Colonic mucosa (tissue), 4 donors: ENCODE measurements at regions not wholly inside any gene's neighbourhood (a gene's known extent, or its start where the extent isn't known, plus 50 kb on each side); places are given as distances from the start of the nearest gene placed in this dataset.

Experiments
- DNase-seq: peaks from one replicate; pipeline ENCODE4 v3.0.0-alpha.2; 2020
- H3K27ac ChIP-seq: fragments of 200-600 bp; one replicate; pipeline ENCODE4 v1.8.0; 2021
- H3K27me3 ChIP-seq: fragments of 200-600 bp; one replicate; pipeline ENCODE4 v1.8.0; 2021
- H3K36me3 ChIP-seq: fragments of 200-600 bp; one replicate; pipeline ENCODE4 v1.8.0; 2021
- H3K4me1 ChIP-seq: fragments of 200-600 bp; one replicate; pipeline ENCODE4 v1.8.0; 2021; ENCODE audit warnings: mild to moderate bottlenecking
- H3K4me3 ChIP-seq: fragments of 200-600 bp; one replicate; pipeline ENCODE4 v1.8.0; 2021
- H3K9ac ChIP-seq, 2 donors: one replicate each; pipeline ENCODE4 v1.7.0; 2013; ENCODE audit warnings: control low read depth in 2 of 2, low read depth in 2 of 2, low read length in 2 of 2
- H3K9me3 ChIP-seq: fragments of 200-600 bp; one replicate; pipeline ENCODE4 v1.8.0; 2021
- CTCF ChIP-seq: fragments of 200-600 bp; IDR thresholded peaks from one replicate; pipeline ENCODE4 v1.8.0; 2022; ENCODE audit warnings: antibody characterized with exemption, mild to moderate bottlenecking
- intact Hi-C: fragments of 100-400 bp; cut with DNase I; formaldehyde crosslinking; loops from one replicate; pipeline ENCODE4 v1.14.1; 2022
- donor health status: healthy.
- donor health status: DM: no; HTN: no; CAD: no.
- donor health status: DM: no; HTN: no; CAD: no.

GRCh38 chr5:39880985-39881384, 456.2 kb upstream of the DAB2 start:
- Histone ChIP-seq H3K27ac (no peak overlapping the region), H3K27me3 (no peaks in the 10 kb centered on the region), H3K9me3 (no peaks in the 10 kb centered on the region), H3K4me1 (no peaks in the 10 kb centered on the region), H3K9ac (no peak overlapping the region), H3K4me3 (no peak overlapping the region), H3K36me3 (no peaks in the 10 kb centered on the region)
- DNase-seq, result no peak
- TF ChIP-seq CTCF, result no peak
- intact Hi-C loops, result no loop called here

DNA sequence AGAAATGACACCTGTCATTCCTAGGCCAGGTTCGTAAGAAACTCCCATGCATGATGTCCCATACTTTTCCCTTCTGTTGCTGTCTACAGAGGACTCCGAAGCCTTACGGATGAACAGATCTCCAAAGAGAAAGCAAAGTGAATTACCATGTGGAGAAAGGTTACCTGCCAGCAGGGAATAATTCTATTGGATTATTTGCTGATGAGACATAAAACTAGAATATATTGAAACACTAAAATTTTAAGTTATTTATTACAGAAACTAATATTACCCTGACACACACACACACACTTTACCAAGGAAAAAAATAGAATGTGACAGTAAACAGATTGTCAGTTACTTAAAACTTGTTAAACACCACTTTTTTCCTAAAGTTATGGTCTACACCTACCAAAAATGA, 452.7 kb upstream of the DAB2 start:
- Histone ChIP-seq H3K9ac (no peak overlapping the region), H3K9me3 (no peaks in the 10 kb centered on the region), H3K36me3 (no peaks in the 10 kb centered on the region), H3K4me3 (no peak overlapping the region), H3K27ac (no peak overlapping the region), H3K4me1 (no peaks in the 10 kb centered on the region), H3K27me3 (no peaks in the 10 kb centered on the region)
- no peak for TF ChIP-seq CTCF
- intact Hi-C loops, result no loop called here
- no peak for DNase-seq

GRCh38 chr5:39876146-39876545, 451.4 kb upstream of the DAB2 start:
- no peaks in the 10 kb centered on the region for H3K9me3 ChIP-seq

DNA sequence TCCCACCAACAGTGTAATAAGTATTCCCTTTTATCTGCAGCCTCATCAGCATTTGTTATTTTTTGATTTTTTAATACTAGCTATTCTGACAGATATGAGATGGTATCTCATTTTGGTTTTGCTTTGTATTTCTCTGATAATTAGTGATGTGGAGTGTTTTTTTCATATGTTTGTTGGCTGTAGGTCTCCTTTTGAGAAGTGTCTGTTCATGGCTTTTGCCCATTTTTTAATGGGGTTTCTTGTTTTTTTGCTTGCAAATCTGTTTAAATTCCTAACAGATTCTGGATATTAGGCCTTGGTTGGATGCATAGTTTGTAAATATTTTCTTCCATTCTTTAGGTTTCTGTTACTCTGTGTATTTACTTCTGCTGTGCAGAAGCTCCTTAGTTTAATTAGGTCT, 445.4 kb upstream of the DAB2 start:
- H3K9me3 ChIP-seq, result no peaks in the 10 kb centered on the region
- intact Hi-C loops, result no loop called here
- H3K4me1 ChIP-seq, result no peaks in the 10 kb centered on the region
- H3K4me3 ChIP-seq, result no peak overlapping the region
- no peaks in the 10 kb centered on the region for H3K27me3 ChIP-seq
- no peak for TF ChIP-seq CTCF
- H3K36me3 ChIP-seq, result no peaks in the 10 kb centered on the region
- no peak overlapping the region for H3K27ac ChIP-seq
- no peak for DNase-seq
- no peak overlapping the region for H3K9ac ChIP-seq

More at GRCh38 chr5:39876146-39876545, 451.4 kb upstream of the DAB2 start:
- TF ChIP-seq CTCF, result no peak
- Histone ChIP-seq H3K36me3 (no peaks in the 10 kb centered on the region), H3K9ac (no peak overlapping the region), H3K4me1 (no peaks in the 10 kb centered on the region), H3K4me3 (no peak overlapping the region), H3K27ac (no peak overlapping the region), H3K27me3 (no peaks in the 10 kb centered on the region)
- no peak for DNase-seq
- intact Hi-C loops, result no loop called here

GRCh38 chr5:39869396-39869795, 444.6 kb upstream of the DAB2 start:
- H3K4me1 ChIP-seq, result no peaks in the 10 kb centered on the region
- no peak overlapping the region for H3K4me3 ChIP-seq
- H3K27me3 ChIP-seq, result no peaks in the 10 kb centered on the region
- intact Hi-C loops, result no loop called here
- no peaks in the 10 kb centered on the region for H3K36me3 ChIP-seq
- H3K27ac ChIP-seq, result no peak overlapping the region
- no peak for DNase-seq
- H3K9ac ChIP-seq, result no peak overlapping the region
- no peaks in the 10 kb centered on the region for H3K9me3 ChIP-seq
- no peak for TF ChIP-seq CTCF

DNA sequence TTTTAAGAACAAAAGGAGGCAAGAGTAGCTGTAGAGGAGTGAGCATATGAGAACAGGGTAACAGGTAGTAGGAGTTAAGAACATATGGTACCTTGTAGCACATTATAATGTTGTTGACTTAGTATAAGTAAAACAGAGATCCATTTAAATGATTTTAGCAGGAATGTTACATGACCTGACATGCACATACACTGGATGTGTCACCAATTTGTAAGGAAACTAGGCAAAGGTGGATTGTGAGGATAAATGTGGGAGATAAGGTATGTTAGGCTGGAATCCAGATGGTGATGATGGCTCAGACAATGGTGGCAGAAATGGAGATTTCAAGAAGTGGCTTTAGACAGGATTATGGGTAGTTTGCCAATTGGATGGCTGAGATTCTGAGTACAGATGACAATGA, 443.1 kb upstream of the DAB2 start:
- TF ChIP-seq CTCF, result no peak
- Histone ChIP-seq H3K4me1 (no peaks in the 10 kb centered on the region), H3K36me3 (no peaks in the 10 kb centered on the region), H3K4me3 (no peak overlapping the region), H3K27ac (no peak overlapping the region), H3K27me3 (no peaks in the 10 kb centered on the region), H3K9me3 (no peaks in the 10 kb centered on the region), H3K9ac (no peak overlapping the region)
- intact Hi-C loops, result no loop called here
- no peak for DNase-seq
